HEK293 (cell line): ENCODE measurements at regions not wholly inside any gene's neighbourhood (a gene's known extent, or its start where the extent isn't known, plus 50 kb on each side); places are given as distances from the start of the nearest gene placed in this dataset.

ENCODE experiments used
- CTCF ChIA-PET: fragments of 350-600 bp; formaldehyde crosslinking; extraction: SDS; loops from one replicate; lab custom pipeline; 2021; ENCODE audit warnings: antibody characterized with exemption; lab: Yijun Ruan, JAX
- POLR2A ChIA-PET: fragments of 300-600 bp; formaldehyde crosslinking; extraction: SDS; loops from one replicate; lab custom pipeline; 2020; ENCODE audit warnings: antibody characterized with exemption, inconsistent platforms; lab: Yijun Ruan, JAX
- H3K27ac ChIP-seq: fragments of 200-500 bp; sonication (Bioruptor generic); 2 replicates; pipeline ENCODE4 v1.5.1; 2014; ENCODE audit warnings: low read depth, low read length, control low read depth, inconsistent platforms; ENCODE audit errors: extremely low read depth
- H3K36me3 ChIP-seq, 2 experiments: fragments of 200-500 bp in 1 of 2; sonication (Bioruptor generic) in 1 of 2; 1 replicate in 1 of 2; 2 replicates in 1 of 2; pipeline ENCODE4 v1.5.1; 2014 to 2017; ENCODE audit warnings: inconsistent platforms in 2 of 2, low read length in 2 of 2; ENCODE audit not compliant: control insufficient read depth in 2 of 2, insufficient read depth in 1 of 2
- H3K4me1 ChIP-seq: fragments of 200-500 bp; sonication (Bioruptor generic); 2 replicates; pipeline ENCODE4 v1.5.1; 2014; ENCODE audit warnings: mild to moderate bottlenecking, low read length, inconsistent platforms; ENCODE audit not compliant: control insufficient read depth, insufficient read depth
- H3K4me3 ChIP-seq: 2 replicates; pipeline ENCODE4 v1.5.1; 2011; ENCODE audit warnings: low read depth, mild to moderate bottlenecking, control low read depth, low read length, moderate library complexity
- H3K9me3 ChIP-seq: fragments of 200-500 bp; sonication (Bioruptor generic); 2 replicates; pipeline ENCODE4 v1.5.1; 2014; ENCODE audit warnings: low read depth, low read length, inconsistent platforms; ENCODE audit not compliant: control insufficient read depth, insufficient read depth
- AEBP2 ChIP-seq: fragments of 450-650 bp; formaldehyde crosslinking; IDR thresholded peaks from 2 replicates; pipeline ENCODE4 v1.5.1; 2016; ENCODE audit warnings: missing biosample characterization, missing genetic modification characterization, borderline replicate concordance
- GLI2 ChIP-seq: fragments of 450-650 bp; formaldehyde crosslinking; IDR thresholded peaks from 2 replicates; pipeline ENCODE4; 2017; ENCODE audit warnings: missing biosample characterization, missing genetic modification characterization, low read depth, borderline replicate concordance
- WT1 ChIP-seq: fragments of 450-650 bp; formaldehyde crosslinking; IDR thresholded peaks from 2 replicates; pipeline ENCODE4 v1.5.1; 2016; ENCODE audit warnings: missing biosample characterization, missing genetic modification characterization
- ZBTB17 ChIP-seq: fragments of 450-650 bp; formaldehyde crosslinking; IDR thresholded peaks from 2 replicates; pipeline ENCODE4 v1.5.1; 2016; ENCODE audit warnings: missing biosample characterization, missing genetic modification characterization
- ZBTB21 ChIP-seq: fragments of 450-650 bp; formaldehyde crosslinking; IDR thresholded peaks from 2 replicates; pipeline ENCODE4 v1.5.1; 2017; ENCODE audit warnings: missing biosample characterization, missing genetic modification characterization
- ZBTB6 ChIP-seq: fragments of 450-650 bp; formaldehyde crosslinking; IDR thresholded peaks from 2 replicates; pipeline ENCODE4 v1.5.1; 2017; ENCODE audit warnings: missing biosample characterization, missing genetic modification characterization
- ZFHX2 ChIP-seq: fragments of 450-650 bp; formaldehyde crosslinking; conservative IDR thresholded peaks from 2 replicates; pipeline ENCODE4 v1.5.1; 2016; ENCODE audit warnings: missing biosample characterization, missing genetic modification characterization
- ZNF138 ChIP-seq: fragments of 450-650 bp; formaldehyde crosslinking; IDR thresholded peaks from 2 replicates; pipeline ENCODE4 v1.5.1; 2016; ENCODE audit warnings: missing biosample characterization, missing genetic modification characterization, borderline replicate concordance
- ZNF2 ChIP-seq: fragments of 450-650 bp; formaldehyde crosslinking; IDR thresholded peaks from 2 replicates; pipeline ENCODE4 v1.5.1; 2016; ENCODE audit warnings: missing biosample characterization, missing genetic modification characterization
- ZNF24 ChIP-seq: fragments of 450-650 bp; formaldehyde crosslinking; IDR thresholded peaks from 2 replicates; pipeline ENCODE4 v1.5.1; 2016; ENCODE audit warnings: missing biosample characterization, missing genetic modification characterization
- ZNF274 ChIP-seq, 2 experiments: fragments of 200-500 bp in 1 of 2; fragments of 450-650 bp in 1 of 2; sonication (Bioruptor generic) in 1 of 2; formaldehyde crosslinking in 1 of 2; IDR thresholded peaks; 2 replicates each; pipeline versions ENCODE4 v1.5.1 to v1.6.1; 2014 to 2016; ENCODE audit warnings: borderline replicate concordance in 1 of 2, inconsistent platforms in 1 of 2, low read length in 1 of 2, missing biosample characterization in 1 of 2, missing genetic modification characterization in 1 of 2
- ZNF280D ChIP-seq: fragments of 450-650 bp; formaldehyde crosslinking; IDR thresholded peaks from 2 replicates; pipeline ENCODE4 v1.5.1; 2016; ENCODE audit warnings: missing biosample characterization, missing genetic modification characterization
- ZNF311 ChIP-seq: fragments of 450-650 bp; formaldehyde crosslinking; IDR thresholded peaks from 2 replicates; pipeline ENCODE4 v1.5.1; 2017; ENCODE audit warnings: missing biosample characterization, missing genetic modification characterization, borderline replicate concordance
- ZNF398 ChIP-seq: fragments of 450-650 bp; formaldehyde crosslinking; IDR thresholded peaks from 2 replicates; pipeline ENCODE4 v1.5.1; 2017; ENCODE audit warnings: missing biosample characterization, missing genetic modification characterization
- ZNF48 ChIP-seq: fragments of 450-650 bp; formaldehyde crosslinking; IDR thresholded peaks from 2 replicates; pipeline ENCODE4 v1.5.1; 2016; ENCODE audit warnings: missing biosample characterization, missing genetic modification characterization
- ZNF747 ChIP-seq: fragments of 450-650 bp; formaldehyde crosslinking; IDR thresholded peaks from 2 replicates; pipeline ENCODE4 v1.5.1; 2016; ENCODE audit warnings: missing biosample characterization, missing genetic modification characterization
- ZNF76 ChIP-seq: fragments of 450-650 bp; formaldehyde crosslinking; IDR thresholded peaks from 2 replicates; pipeline ENCODE4; 2016; ENCODE audit warnings: low read depth, missing biosample characterization, missing genetic modification characterization, borderline replicate concordance
- ZNF843 ChIP-seq: fragments of 450-650 bp; formaldehyde crosslinking; IDR thresholded peaks from 2 replicates; pipeline ENCODE4 v1.5.1; 2016; ENCODE audit warnings: missing biosample characterization, missing genetic modification characterization
- TF ChIP-seq, protein P1 (sequence below): fragments of 450-650 bp; formaldehyde crosslinking; IDR thresholded peaks from 2 replicates; pipeline ENCODE4 v1.5.1; 2016; ENCODE audit warnings: missing biosample characterization, missing genetic modification characterization
- TF ChIP-seq, protein P2 (sequence below): fragments of 450-650 bp; formaldehyde crosslinking; IDR thresholded peaks from 2 replicates; pipeline ENCODE4 v1.5.1; 2017; ENCODE audit warnings: missing biosample characterization, missing genetic modification characterization
- TF ChIP-seq, protein P3 (sequence below): fragments of 450-650 bp; formaldehyde crosslinking; IDR thresholded peaks from 2 replicates; pipeline ENCODE4 v1.5.1; 2016; ENCODE audit warnings: missing biosample characterization, missing genetic modification characterization

GRCh38 chr12:65637774-65638173 is 186.5 kb upstream of the HMGA2 start (continued):
- TF ChIP-seq ZNF48 (tag by site-specific recombination): no peak
- no peak for TF ChIP-seq ZNF843 (tag by site-specific recombination)
- TF ChIP-seq ZNF138 (tag by site-specific recombination): no peak
- no peak for TF ChIP-seq AEBP2
- TF ChIP-seq, protein P1, sequence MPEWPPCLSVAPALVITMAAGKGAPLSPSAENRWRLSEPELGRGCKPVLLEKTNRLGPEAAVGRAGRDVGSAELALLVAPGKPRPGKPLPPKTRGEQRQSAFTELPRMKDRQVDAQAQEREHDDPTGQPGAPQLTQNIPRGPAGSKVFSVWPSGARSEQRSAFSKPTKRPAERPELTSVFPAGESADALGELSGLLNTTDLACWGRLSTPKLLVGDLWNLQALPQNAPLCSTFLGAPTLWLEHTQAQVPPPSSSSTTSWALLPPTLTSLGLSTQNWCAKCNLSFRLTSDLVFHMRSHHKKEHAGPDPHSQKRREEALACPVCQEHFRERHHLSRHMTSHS (tag by site-specific recombination): no peak
- no peak for TF ChIP-seq ZNF311 (tag by site-specific recombination)
- no peak for TF ChIP-seq ZNF280D (tag by site-specific recombination)
- TF ChIP-seq ZNF747: no peak

DNA sequence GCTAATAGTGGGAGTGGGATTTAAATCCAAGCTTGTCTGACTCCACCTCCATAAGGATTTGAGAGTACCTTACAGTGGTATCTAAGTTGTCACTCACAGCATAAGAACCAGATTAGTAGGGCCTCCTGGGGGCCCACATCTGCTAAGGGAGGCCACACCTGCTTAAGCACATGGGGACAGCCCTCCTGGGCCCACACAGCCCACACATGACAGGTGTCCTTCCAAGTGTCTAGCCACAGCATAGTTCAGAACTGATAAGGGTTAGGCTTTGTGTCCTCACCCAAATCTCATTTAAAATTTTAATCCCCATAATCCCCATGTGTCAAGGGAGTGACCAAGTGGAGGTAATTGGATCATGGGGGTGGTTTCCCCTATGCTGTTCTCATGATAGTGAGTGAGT is 186.0 kb upstream of the HMGA2 start:
- CTCF ChIA-PET: no interaction called here
- no peak overlapping the region for H3K4me3 ChIP-seq
- H3K36me3 ChIP-seq: no peaks in the 10 kb centered on the region
- TF ChIP-seq WT1 (tag by site-specific recombination): 0 out of 2 replicates have a peak, but pooled peaks have one; percentile 14
- no peak for TF ChIP-seq ZNF274 (IDR thresholded peaks at IDR 0.05; ENCODE audit: low read length)
- no peak for TF ChIP-seq ZNF274 (tag by site-specific recombination; IDR thresholded peaks at IDR 0.05; ENCODE audit: borderline replicate concordance)
- TF ChIP-seq, all 188 proteins: peak for 1
- Histone ChIP-seq H3K9me3 (no peaks in the 10 kb centered on the region), H3K27ac (no peak overlapping the region), H3K4me1 (peaks cover 2% of the 10 kb centered on the region)
- POLR2A ChIA-PET: no interaction called here

DNA sequence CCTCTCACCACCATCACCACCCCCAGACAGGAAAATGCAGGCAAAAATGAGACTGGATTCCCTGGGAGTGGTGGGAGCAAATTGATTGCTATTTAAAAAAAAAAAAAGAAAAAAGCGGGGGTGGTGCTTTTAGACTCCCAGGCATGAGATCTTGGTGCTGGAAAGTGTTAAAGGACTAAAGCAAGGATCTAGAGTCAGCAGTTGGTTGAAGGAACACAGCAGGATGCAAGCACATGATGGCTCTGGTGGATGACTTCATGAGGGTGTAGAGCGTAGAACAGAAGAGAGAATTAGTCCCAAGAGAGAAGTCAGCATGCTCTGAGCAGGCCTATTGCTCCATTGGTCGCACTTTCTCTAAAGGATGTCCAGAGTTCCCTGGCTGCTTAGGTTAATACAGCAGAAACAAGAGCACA is 183.8 kb upstream of the HMGA2 start:
- CTCF ChIA-PET: interaction anchor here (0.7 to 1.2 kb wide), 3 partner anchors 13 to 57 kb away, joined by 3 to 4 read pairs (median 3); no protein-coding TSS in a partner anchor
- Histone ChIP-seq H3K4me3 (no peak overlapping the region), H3K27ac (no peak overlapping the region), H3K36me3 (no peaks in the 10 kb centered on the region), H3K4me1 (no peaks in the 10 kb centered on the region; the same call in 1 of the 2 replicates), H3K9me3 (no peaks in the 10 kb centered on the region)
- POLR2A ChIA-PET: no interaction called here
- TF ChIP-seq ZNF398 (tag by site-specific recombination) (0 out of 2 replicates have a peak, but pooled peaks have one; percentile 17), ZNF76 (tag by site-specific recombination) (peak; percentile 56; the same call in 1 of the 2 replicates), ZNF2 (tag by site-specific recombination) (no peak), ZFHX2 (tag by site-specific recombination) (peak; percentile 88), ZBTB21 (peak; percentile 73), ZNF24 (tag by site-specific recombination) (peak; percentile 84), GLI2 (tag by site-specific recombination) (no peak), ZBTB17 (tag by site-specific recombination) (peak; percentile 97), ZBTB6 (peak; percentile 68)
- TF ChIP-seq, protein P2, sequence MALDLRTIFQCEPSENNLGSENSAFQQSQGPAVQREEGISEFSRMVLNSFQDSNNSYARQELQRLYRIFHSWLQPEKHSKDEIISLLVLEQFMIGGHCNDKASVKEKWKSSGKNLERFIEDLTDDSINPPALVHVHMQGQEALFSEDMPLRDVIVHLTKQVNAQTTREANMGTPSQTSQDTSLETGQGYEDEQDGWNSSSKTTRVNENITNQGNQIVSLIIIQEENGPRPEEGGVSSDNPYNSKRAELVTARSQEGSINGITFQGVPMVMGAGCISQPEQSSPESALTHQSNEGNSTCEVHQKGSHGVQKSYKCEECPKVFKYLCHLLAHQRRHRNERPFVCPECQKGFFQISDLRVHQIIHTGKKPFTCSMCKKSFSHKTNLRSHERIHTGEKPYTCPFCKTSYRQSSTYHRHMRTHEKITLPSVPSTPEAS (tag by site-specific recombination): peak; percentile 66; the same call in 1 of the 2 replicates
- TF ChIP-seq, protein P3, sequence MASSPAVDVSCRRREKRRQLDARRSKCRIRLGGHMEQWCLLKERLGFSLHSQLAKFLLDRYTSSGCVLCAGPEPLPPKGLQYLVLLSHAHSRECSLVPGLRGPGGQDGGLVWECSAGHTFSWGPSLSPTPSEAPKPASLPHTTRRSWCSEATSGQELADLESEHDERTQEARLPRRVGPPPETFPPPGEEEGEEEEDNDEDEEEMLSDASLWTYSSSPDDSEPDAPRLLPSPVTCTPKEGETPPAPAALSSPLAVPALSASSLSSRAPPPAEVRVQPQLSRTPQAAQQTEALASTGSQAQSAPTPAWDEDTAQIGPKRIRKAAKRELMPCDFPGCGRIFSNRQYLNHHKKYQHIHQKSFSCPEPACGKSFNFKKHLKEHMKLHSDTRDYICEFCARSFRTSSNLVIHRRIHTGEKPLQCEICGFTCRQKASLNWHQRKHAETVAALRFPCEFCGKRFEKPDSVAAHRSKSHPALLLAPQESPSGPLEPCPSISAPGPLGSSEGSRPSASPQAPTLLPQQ (tag by site-specific recombination): peak; percentile 22; the same call in 1 of the 2 replicates
